Stimulated activated naive CD8-positive, alpha-beta T cell treated with anti-CD3 and anti-CD28 coated beads, Interleukin-15, Interleukin-2, amounts not matched to agents 100 ng/mL and 50 ng/mL, for 24 hours (primary cell): ENCODE measurements at regions not wholly inside any gene's neighbourhood (a gene's known extent, or its start where the extent isn't known, plus 50 kb on each side); places are given as distances from the start of the nearest gene placed in this dataset.

Experiments
- H3K27ac Mint-ChIP-seq: one replicate; pipeline ENCODE4 v1.8.0; 2021; ENCODE audit warnings: mild to moderate bottlenecking, mixed read lengths
- H3K27me3 Mint-ChIP-seq: one replicate; pipeline ENCODE4 v1.8.0; 2021; ENCODE audit warnings: mixed read lengths
- H3K36me3 Mint-ChIP-seq: one replicate; pipeline ENCODE4 v1.8.0; 2021; ENCODE audit warnings: low read depth, mixed read lengths
- H3K4me1 Mint-ChIP-seq: one replicate; pipeline ENCODE4 v1.8.0; 2021; ENCODE audit warnings: low read depth, mixed read lengths
- H3K4me3 Mint-ChIP-seq: one replicate; pipeline ENCODE4 v1.8.0; 2021; ENCODE audit warnings: mild to moderate bottlenecking, mixed read lengths
- H3K9me3 Mint-ChIP-seq: one replicate; pipeline ENCODE4 v1.8.0; 2021; ENCODE audit warnings: mixed read lengths

GRCh38 chr4:110962616-110963015 lies 339.7 kb upstream of the PITX2 start:
- Mint-ChIP-seq H3K27me3 (no peaks in the 10 kb centered on the region), H3K27ac (no peak overlapping the region), H3K36me3 (no peaks in the 10 kb centered on the region), H3K4me1 (no peaks in the 10 kb centered on the region), H3K9me3 (no peaks in the 10 kb centered on the region), H3K4me3 (no peak overlapping the region)

GRCh38 chr4:110963662-110964280 lies 340.9 kb upstream of the PITX2 start:
- H3K36me3 Mint-ChIP-seq = no peaks in the 10 kb centered on the region

GRCh38 chr4:110967936-110968335 lies 345.1 kb upstream of the PITX2 start:
- H3K27me3 Mint-ChIP-seq = no peaks in the 10 kb centered on the region
- no peak overlapping the region for H3K27ac Mint-ChIP-seq
- H3K36me3 Mint-ChIP-seq = no peaks in the 10 kb centered on the region
- H3K4me1 Mint-ChIP-seq = no peaks in the 10 kb centered on the region
- H3K4me3 Mint-ChIP-seq = no peak overlapping the region
- H3K9me3 Mint-ChIP-seq = no peaks in the 10 kb centered on the region

More at GRCh38 chr4:110963662-110964280, 340.9 kb upstream of the PITX2 start:
- H3K9me3 Mint-ChIP-seq = no peaks in the 10 kb centered on the region
- no peaks in the 10 kb centered on the region for H3K4me1 Mint-ChIP-seq
- H3K27ac Mint-ChIP-seq = no peak overlapping the region
- no peaks in the 10 kb centered on the region for H3K27me3 Mint-ChIP-seq
- no peak overlapping the region for H3K4me3 Mint-ChIP-seq

GRCh38 chr4:110970642-110971041 lies 347.8 kb upstream of the PITX2 start:
- Mint-ChIP-seq H3K4me1 (no peaks in the 10 kb centered on the region), H3K4me3 (no peak overlapping the region), H3K27ac (no peak overlapping the region), H3K9me3 (no peaks in the 10 kb centered on the region), H3K27me3 (no peaks in the 10 kb centered on the region), H3K36me3 (no peaks in the 10 kb centered on the region)

GRCh38 chr4:110975338-110975737 lies 352.5 kb upstream of the PITX2 start:
- Mint-ChIP-seq H3K27ac (no peak overlapping the region), H3K36me3 (no peaks in the 10 kb centered on the region), H3K27me3 (no peaks in the 10 kb centered on the region), H3K4me1 (no peaks in the 10 kb centered on the region), H3K9me3 (peaks cover 5% of the 10 kb centered on the region), H3K4me3 (no peak overlapping the region)

GRCh38 chr4:110977554-110977953 lies 354.7 kb upstream of the PITX2 start:
- Mint-ChIP-seq H3K27me3 (no peaks in the 10 kb centered on the region), H3K36me3 (no peaks in the 10 kb centered on the region), H3K4me3 (no peak overlapping the region), H3K4me1 (no peaks in the 10 kb centered on the region), H3K27ac (no peak overlapping the region), H3K9me3 (peaks cover 5% of the 10 kb centered on the region)

GRCh38 chr4:110978761-110979160 lies 355.9 kb upstream of the PITX2 start:
- Mint-ChIP-seq H3K27ac (no peak overlapping the region), H3K27me3 (no peaks in the 10 kb centered on the region), H3K36me3 (no peaks in the 10 kb centered on the region), H3K4me1 (no peaks in the 10 kb centered on the region), H3K4me3 (no peak overlapping the region), H3K9me3 (peaks cover 5% of the 10 kb centered on the region)

- Mint-ChIP-seq H3K9me3 (peaks cover 5% of the 10 kb centered on the region), H3K27me3 (no peaks in the 10 kb centered on the region), H3K27ac (no peak overlapping the region), H3K4me1 (no peaks in the 10 kb centered on the region), H3K4me3 (no peak overlapping the region), H3K36me3 (no peaks in the 10 kb centered on the region)
Measured at GRCh38 chr4:110982486-110982885, 359.6 kb upstream of the PITX2 start.

- Mint-ChIP-seq H3K4me1 (no peaks in the 10 kb centered on the region), H3K4me3 (no peak overlapping the region), H3K27me3 (no peaks in the 10 kb centered on the region), H3K9me3 (no peaks in the 10 kb centered on the region), H3K27ac (no peak overlapping the region), H3K36me3 (no peaks in the 10 kb centered on the region)
Measured at GRCh38 chr4:110988722-110989121, 365.8 kb upstream of the PITX2 start.

- Mint-ChIP-seq H3K36me3 (no peaks in the 10 kb centered on the region), H3K9me3 (no peaks in the 10 kb centered on the region), H3K27me3 (no peaks in the 10 kb centered on the region), H3K4me3 (no peak overlapping the region), H3K27ac (no peak overlapping the region), H3K4me1 (no peaks in the 10 kb centered on the region)
Measured at GRCh38 chr4:110989125-110989524, 366.2 kb upstream of the PITX2 start.

- Mint-ChIP-seq H3K9me3 (no peaks in the 10 kb centered on the region), H3K4me3 (no peak overlapping the region), H3K27me3 (no peaks in the 10 kb centered on the region), H3K4me1 (no peaks in the 10 kb centered on the region), H3K36me3 (no peaks in the 10 kb centered on the region), H3K27ac (no peak overlapping the region)
Measured at GRCh38 chr4:110994781-110995180, 371.9 kb upstream of the PITX2 start.

GRCh38 chr4:110998320-110998719 lies 375.4 kb upstream of the PITX2 start:
- no peak overlapping the region for H3K4me3 Mint-ChIP-seq
- H3K9me3 Mint-ChIP-seq = no peaks in the 10 kb centered on the region
- H3K27me3 Mint-ChIP-seq = no peaks in the 10 kb centered on the region
- no peaks in the 10 kb centered on the region for H3K4me1 Mint-ChIP-seq
- no peaks in the 10 kb centered on the region for H3K36me3 Mint-ChIP-seq
- H3K27ac Mint-ChIP-seq = no peak overlapping the region

GRCh38 chr4:111011458-111011857 lies 388.6 kb upstream of the PITX2 start:
- no peaks in the 10 kb centered on the region for H3K4me1 Mint-ChIP-seq
- H3K9me3 Mint-ChIP-seq = no peaks in the 10 kb centered on the region
- no peak overlapping the region for H3K27ac Mint-ChIP-seq
- H3K36me3 Mint-ChIP-seq = no peaks in the 10 kb centered on the region
- no peak overlapping the region for H3K4me3 Mint-ChIP-seq
- no peaks in the 10 kb centered on the region for H3K27me3 Mint-ChIP-seq

- Mint-ChIP-seq H3K4me1 (no peaks in the 10 kb centered on the region), H3K27me3 (no peaks in the 10 kb centered on the region), H3K27ac (no peak overlapping the region), H3K9me3 (no peaks in the 10 kb centered on the region), H3K4me3 (no peak overlapping the region), H3K36me3 (no peaks in the 10 kb centered on the region)
Measured at GRCh38 chr4:111013846-111014245, 391.0 kb upstream of the PITX2 start.

- no peak overlapping the region for H3K4me3 Mint-ChIP-seq
- H3K36me3 Mint-ChIP-seq = no peaks in the 10 kb centered on the region
- H3K27ac Mint-ChIP-seq = no peak overlapping the region
- H3K9me3 Mint-ChIP-seq = no peaks in the 10 kb centered on the region
- H3K4me1 Mint-ChIP-seq = no peaks in the 10 kb centered on the region
- no peaks in the 10 kb centered on the region for H3K27me3 Mint-ChIP-seq
Measured at GRCh38 chr4:111014537-111014936, 391.7 kb upstream of the PITX2 start.

GRCh38 chr4:111016416-111016815 lies 393.5 kb upstream of the PITX2 start:
- Mint-ChIP-seq H3K36me3 (no peaks in the 10 kb centered on the region), H3K27ac (no peak overlapping the region), H3K9me3 (no peaks in the 10 kb centered on the region), H3K4me3 (no peak overlapping the region), H3K27me3 (no peaks in the 10 kb centered on the region), H3K4me1 (no peaks in the 10 kb centered on the region)
